Small intestine (tissue), 7 donors: ENCODE measurements at regions not wholly inside any gene's neighbourhood (a gene's known extent, or its start where the extent isn't known, plus 50 kb on each side); places are given as distances from the start of the nearest gene placed in this dataset.

ENCODE experiments used
- DNase-seq, 2 donors: peaks; one replicate each; pipeline versions ENCODE4 v3.0.0 to v3.0.0-alpha.2; 2013
- FAIRE-seq: peaks from 2 replicates; lab custom pipeline; 2012; peaks lifted over from hg19 to GRCh38; lab: Jason Lieb, UNC
- H3K27ac ChIP-seq, 3 donors: one replicate each; pipeline ENCODE4 v1.5.1; 2013; ENCODE audit warnings: low read length in 2 of 3, mild to moderate bottlenecking in 2 of 3, control low read depth in 1 of 3, inconsistent platforms in 1 of 3, low read depth in 1 of 3, moderate library complexity in 1 of 3
- H3K27me3 ChIP-seq, 3 donors: one replicate each; pipeline ENCODE4 v1.6.1; 2013; ENCODE audit warnings: low read length in 3 of 3, inconsistent platforms in 1 of 3; ENCODE audit not compliant: control insufficient read depth in 3 of 3, insufficient read depth in 3 of 3
- H3K36me3 ChIP-seq, 3 donors: one replicate each; pipeline ENCODE4 v1.6.1; 2013; ENCODE audit warnings: low read length in 3 of 3, inconsistent platforms in 1 of 3, low read depth in 1 of 3, mild to moderate bottlenecking in 1 of 3, moderate library complexity in 1 of 3; ENCODE audit not compliant: control insufficient read depth in 3 of 3, insufficient read depth in 2 of 3
- H3K4me1 ChIP-seq, 3 donors: one replicate each; pipeline ENCODE4 v1.6.1; 2013; ENCODE audit warnings: low read length in 2 of 3, inconsistent platforms in 1 of 3, low read depth in 1 of 3, mild to moderate bottlenecking in 1 of 3, moderate library complexity in 1 of 3; ENCODE audit not compliant: control insufficient read depth in 3 of 3, insufficient read depth in 2 of 3
- H3K4me3 ChIP-seq, 3 donors: one replicate each; pipeline ENCODE4 v1.5.1; 2013; ENCODE audit warnings: low read length in 3 of 3, control low read depth in 1 of 3, inconsistent platforms in 1 of 3, low read depth in 1 of 3, mild to moderate bottlenecking in 1 of 3, moderate library complexity in 1 of 3
- H3K9me3 ChIP-seq, 2 donors: one replicate each; pipeline ENCODE4 v1.6.1; 2013; ENCODE audit warnings: low read depth in 1 of 2, low read length in 1 of 2; ENCODE audit not compliant: control insufficient read depth in 2 of 2, insufficient read depth in 1 of 2
- WGBS, 3 donors: extraction: QIAGEN DNeasy Blood & Tissue Kit; methylation state at CpG; one replicate each; pipeline ENCODE4 v1.1.7; 2013; 5-methylcytosine and 5-hydroxymethylcytosine counted together
- donor health status: healthy with polysubstance abuse.
- donor health status: control.
- donor health status: control.
- donor health status: Bipolar disorder and iron deficiency.
- donor health status: healthy.

DNA sequence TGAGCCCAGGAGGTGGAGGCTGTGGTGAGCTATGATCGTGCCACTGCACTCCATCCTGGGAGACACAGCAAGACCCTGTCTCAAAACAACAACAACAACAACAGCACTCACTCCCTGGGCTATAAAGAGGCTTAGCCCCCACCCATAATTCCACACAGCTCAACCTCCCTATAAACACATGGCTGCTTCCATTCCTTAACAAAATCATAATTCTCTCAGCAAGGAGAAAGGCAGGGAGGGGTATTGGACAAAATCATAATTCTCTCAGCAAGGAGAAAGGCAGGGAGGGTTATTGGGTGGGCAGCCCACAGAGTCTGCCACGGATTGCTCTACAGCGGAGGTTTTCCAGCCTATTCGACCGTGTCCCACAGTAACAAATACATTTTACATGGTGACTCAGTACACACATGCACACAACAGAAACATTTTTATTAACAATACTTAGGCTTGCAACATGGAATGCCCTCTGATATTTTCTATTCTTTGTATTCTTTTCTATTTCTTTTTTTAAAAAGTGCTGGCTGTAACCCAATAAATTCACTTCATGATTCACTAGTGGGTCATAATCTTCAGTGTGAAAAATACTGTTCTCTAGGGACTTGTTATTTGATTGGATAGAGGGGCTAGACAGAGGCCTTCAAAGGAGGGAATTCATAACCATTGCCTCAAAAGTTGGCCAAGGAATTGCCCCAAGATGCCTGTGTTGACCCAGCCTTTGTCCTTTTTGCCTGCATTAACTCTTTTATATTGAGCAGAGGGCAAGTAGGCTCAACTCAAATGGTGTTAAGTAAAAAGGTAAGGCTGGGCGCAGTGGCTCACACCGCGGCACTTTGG is 50.6 kb upstream of the ZMYND8 start:
- Histone ChIP-seq H3K27me3 (no peaks in the 10 kb centered on the region), H3K27ac (no peak overlapping the region), H3K9me3 (no peaks in the 10 kb centered on the region), H3K4me1 (no peaks in the 10 kb centered on the region), H3K4me3 (no peak overlapping the region), H3K36me3 (no peaks in the 10 kb centered on the region)
- FAIRE-seq, result no peak
- DNase-seq, result no peak
- WGBS, 3 donors, result 89 to 93% (median 91%) methylated on average over 8 of the region's 8 CpGs

DNA sequence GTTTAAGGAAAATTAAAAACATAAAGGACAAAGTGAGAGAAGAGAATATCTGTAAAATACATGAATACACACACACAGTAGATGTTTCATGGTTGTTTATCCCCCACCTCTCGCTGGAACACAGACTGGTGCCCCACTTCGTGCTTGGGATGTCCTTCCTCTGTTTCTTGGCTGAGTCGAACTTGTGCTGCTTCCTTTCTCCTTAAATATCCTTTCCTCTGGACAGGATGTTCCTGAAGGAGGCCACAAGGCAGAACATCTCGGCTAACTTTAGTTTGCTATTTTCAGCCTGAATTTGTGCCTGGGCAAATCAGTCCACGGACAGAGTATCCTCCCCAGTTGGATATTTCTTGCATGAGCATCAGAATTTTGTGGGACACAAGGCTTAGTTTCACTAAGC is 54.7 kb upstream of the ZMYND8 start:
- 47 to 79% (median 76%) methylated on average over 5 of the region's 5 CpGs for WGBS, 3 donors
- no peak overlapping the region for H3K4me3 ChIP-seq
- H3K36me3 ChIP-seq, result no peaks in the 10 kb centered on the region
- FAIRE-seq (no peak), DNase-seq (no peak)
- H3K9me3 ChIP-seq, result no peaks in the 10 kb centered on the region
- no peaks in the 10 kb centered on the region for H3K4me1 ChIP-seq
- peak overlapping the region in 1 of 3 donors; percentile 8 for H3K27ac ChIP-seq
- H3K27me3 ChIP-seq, result no peaks in the 10 kb centered on the region

DNA sequence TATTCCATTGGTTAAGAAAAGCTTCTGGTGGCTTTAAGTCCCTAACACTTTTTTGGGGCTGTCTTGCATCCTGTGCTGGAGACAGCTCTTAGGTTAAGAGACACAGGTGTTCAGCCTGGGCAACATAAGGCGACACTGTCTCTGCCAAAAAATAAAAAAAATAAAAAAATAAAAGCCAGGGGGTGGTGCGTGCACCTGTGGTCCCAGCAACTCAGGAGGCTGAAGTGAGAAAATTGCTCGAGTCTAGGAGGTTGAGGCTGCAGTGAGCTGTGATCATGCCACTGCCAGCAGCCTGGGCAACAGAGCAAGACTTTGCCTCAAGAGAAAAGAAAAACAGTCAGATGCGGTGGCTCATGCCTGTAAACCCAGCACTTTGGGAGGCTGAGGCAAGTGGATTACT is 55.6 kb upstream of the ZMYND8 start:
- no peaks in the 10 kb centered on the region for H3K36me3 ChIP-seq
- H3K27ac ChIP-seq, result no peak overlapping the region
- H3K9me3 ChIP-seq, result peaks cover 0 to 1% of the 10 kb centered on the region in 2 donors
- 79 to 85% (median 84%) methylated on average over 4 of the region's 4 CpGs for WGBS, 3 donors
- no peaks in the 10 kb centered on the region for H3K27me3 ChIP-seq
- DNase-seq, result no peak
- no peak overlapping the region for H3K4me3 ChIP-seq
- no peaks in the 10 kb centered on the region for H3K4me1 ChIP-seq
- FAIRE-seq, result no peak

DNA sequence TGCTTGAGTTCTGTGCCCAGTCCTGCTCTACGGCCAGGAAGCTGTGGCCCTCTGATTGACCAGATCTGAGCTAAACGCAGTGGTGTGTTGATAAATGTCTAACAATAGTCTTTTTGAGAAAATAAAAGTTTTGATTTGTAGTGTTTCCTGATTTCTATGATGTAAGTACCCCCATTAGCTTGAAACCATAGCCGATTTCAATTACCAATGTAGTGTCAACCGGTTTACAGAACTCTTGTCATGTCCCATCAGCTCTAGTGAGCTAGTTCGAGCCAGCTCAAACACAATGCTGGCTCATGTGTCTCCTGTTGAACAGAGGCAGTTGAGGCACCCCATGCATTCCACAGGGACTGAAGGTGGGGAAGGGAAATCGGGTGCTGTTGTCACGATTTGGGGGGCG is 56.7 kb upstream of the ZMYND8 start:
- no peak for FAIRE-seq

DNA sequence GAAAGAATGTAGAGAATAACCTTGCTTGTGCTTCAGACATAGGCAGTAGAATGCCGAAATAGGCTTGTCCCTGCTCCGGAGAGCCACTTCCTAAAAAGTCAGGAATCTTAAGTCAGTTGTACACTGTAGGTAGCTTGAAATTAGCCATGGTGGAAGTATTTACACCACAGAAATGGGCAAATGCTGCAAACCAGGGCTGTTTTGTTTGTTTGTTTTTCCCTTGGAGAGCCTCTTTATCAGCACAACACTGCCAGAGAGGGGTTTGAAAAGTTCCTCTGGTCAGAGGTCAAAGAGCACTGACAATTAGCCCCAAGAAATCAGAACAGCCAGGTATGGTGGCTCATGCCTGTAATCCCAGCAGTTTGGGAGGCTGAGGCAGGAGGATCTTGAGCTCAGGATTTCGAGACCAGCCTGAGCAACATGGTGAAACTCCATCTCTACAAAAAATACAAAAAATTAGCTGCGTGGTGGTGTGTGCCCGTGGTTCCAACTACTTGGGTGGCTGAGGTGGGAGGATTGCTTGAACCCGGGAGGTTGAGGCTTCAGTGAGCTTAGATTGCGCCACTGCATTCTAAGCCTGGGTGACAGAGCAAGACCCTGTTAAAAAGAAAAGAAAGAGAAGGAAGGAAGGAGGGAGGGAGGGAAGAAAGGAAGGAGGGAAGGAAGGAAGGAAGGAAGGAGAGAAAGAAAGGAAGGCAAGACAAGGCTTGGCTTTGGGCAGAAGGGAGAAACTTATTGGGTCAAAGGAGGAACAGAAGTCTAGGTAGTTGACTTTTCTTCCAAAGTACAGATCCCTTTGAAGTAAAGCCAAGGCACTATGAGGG is 61.0 kb upstream of the ZMYND8 start:
- no peaks in the 10 kb centered on the region for H3K27me3 ChIP-seq
- WGBS, 3 donors, result 90 to 93% (median 93%) methylated on average over 7 of the region's 7 CpGs

More for the DNA sequence above, 56.7 kb upstream of the ZMYND8 start:
- peaks cover 0 to 4% of the 10 kb centered on the region in 2 donors for H3K9me3 ChIP-seq
- no peaks in the 10 kb centered on the region for H3K36me3 ChIP-seq
- 83 to 91% (median 88%) methylated on average over 8 of the region's 8 CpGs for WGBS, 3 donors
- peak overlapping the region in 1 of 3 donors; percentile 55 for H3K27ac ChIP-seq
- no peak for DNase-seq
- no peaks in the 10 kb centered on the region for H3K4me1 ChIP-seq
- no peaks in the 10 kb centered on the region for H3K27me3 ChIP-seq
- H3K4me3 ChIP-seq, result no peak overlapping the region

DNA sequence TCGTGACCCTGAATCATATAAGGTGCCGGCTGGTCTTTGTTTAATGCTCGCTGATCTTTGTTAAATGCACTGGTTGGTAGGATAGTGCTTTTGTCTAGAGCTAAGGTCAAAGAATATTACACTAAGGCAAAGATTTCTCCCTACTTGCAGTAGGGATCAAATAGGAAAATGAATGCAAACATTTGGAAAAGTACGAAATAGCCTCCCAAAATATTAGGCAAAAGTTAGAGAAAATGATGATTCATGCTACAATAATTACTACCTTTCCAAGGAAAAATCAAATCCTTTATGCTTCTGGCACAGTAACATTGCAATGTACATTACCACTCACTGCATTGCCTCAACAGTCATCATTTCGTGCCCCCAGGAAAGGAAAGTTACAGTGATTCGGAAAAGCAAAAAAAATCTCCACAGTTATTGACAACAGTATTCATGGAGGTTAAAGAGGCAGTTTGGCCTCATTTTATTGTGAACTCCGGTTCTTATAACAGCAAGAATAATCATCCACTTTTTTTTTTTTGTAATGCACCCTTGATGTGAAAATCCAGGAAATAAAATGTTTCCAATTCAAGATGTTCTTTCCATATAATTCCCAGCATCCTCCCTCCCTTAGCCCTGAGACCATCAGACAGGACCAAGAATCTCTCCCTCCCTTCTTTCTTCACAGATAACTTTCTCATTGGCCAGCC is 61.7 kb upstream of the ZMYND8 start:
- Histone ChIP-seq H3K4me3 (no peak overlapping the region), H3K4me1 (no peaks in the 10 kb centered on the region), H3K27me3 (no peaks in the 10 kb centered on the region), H3K27ac (no peak overlapping the region), H3K36me3 (no peaks in the 10 kb centered on the region), H3K9me3 (peaks cover 0 to 4% of the 10 kb centered on the region in 2 donors)
- DNase-seq (no peak), FAIRE-seq (no peak)
- 47 to 60% (median 55%) methylated on average over 7 of the region's 7 CpGs for WGBS, 3 donors

More for the DNA sequence above, 61.0 kb upstream of the ZMYND8 start:
- FAIRE-seq, result no peak
- no peaks in the 10 kb centered on the region for H3K36me3 ChIP-seq
- H3K4me1 ChIP-seq, result no peaks in the 10 kb centered on the region
- H3K9me3 ChIP-seq, result peaks cover 0 to 4% of the 10 kb centered on the region in 2 donors
- no peak for DNase-seq
- H3K4me3 ChIP-seq, result no peak overlapping the region
- no peak overlapping the region for H3K27ac ChIP-seq

DNA sequence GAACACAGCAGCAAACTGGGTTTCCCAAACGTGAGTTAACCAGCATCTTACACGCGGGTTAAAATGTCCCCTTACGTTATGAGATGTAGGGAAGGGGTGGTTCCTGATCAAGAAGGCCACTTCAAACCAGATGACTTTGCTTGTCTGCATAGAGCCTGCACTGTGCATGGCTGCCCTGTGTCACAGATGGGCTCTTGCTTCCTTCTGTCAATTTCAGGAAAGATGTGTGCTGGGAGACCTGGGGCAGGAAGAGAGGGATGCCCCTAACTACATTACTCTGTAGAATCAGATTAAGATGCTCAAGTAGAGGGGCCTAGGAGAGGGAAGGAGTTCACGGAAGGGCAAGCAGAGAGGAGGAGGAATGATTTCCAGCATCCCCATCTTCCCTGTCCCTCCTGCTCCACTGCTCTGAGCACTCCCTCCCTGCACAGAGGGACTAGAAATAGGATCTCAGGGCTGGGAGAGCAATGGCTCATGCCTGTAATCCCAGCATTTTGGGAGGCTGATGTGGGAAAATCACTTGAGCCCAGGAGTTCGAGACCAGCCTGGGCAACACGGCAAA is 63.5 kb upstream of the ZMYND8 start:
- 87 to 93% (median 92%) methylated on average over 7 of the region's 7 CpGs for WGBS, 3 donors

DNA sequence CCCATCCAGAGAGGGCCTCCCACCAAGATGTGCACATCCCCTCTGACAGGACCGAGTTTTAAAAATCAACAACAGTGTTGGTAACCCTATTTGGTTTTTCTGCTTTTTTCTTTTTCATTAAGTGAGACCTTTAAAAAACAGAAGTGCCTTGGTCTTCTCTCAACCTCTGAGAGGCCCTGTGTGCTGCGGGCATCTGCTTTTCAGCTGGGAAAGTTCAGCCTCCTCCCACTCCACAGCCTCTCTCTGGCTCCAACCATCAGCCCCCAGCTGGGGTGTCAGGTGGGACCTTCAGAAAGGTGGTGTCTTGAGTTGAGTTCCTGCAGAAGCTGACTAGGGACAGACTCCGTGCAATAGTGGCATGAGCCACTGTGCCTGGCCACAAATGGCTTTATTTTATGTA is 64.6 kb upstream of the ZMYND8 start:
- peaks cover 0 to 4% of the 10 kb centered on the region in 2 donors for H3K9me3 ChIP-seq

More for the DNA sequence above, 63.5 kb upstream of the ZMYND8 start:
- Histone ChIP-seq H3K27me3 (no peaks in the 10 kb centered on the region), H3K4me1 (no peaks in the 10 kb centered on the region), H3K4me3 (no peak overlapping the region), H3K36me3 (no peaks in the 10 kb centered on the region), H3K27ac (no peak overlapping the region), H3K9me3 (peaks cover 0 to 4% of the 10 kb centered on the region in 2 donors)
- FAIRE-seq, result no peak
- DNase-seq, result no peak

More for the DNA sequence above, 64.6 kb upstream of the ZMYND8 start:
- no peak overlapping the region for H3K27ac ChIP-seq
- DNase-seq (no peak), FAIRE-seq (no peak)
- WGBS, 3 donors, result 79 to 91% (median 82%) methylated on average over 3 of the region's 3 CpGs
- no peaks in the 10 kb centered on the region for H3K36me3 ChIP-seq
- no peak overlapping the region for H3K4me3 ChIP-seq
- no peaks in the 10 kb centered on the region for H3K27me3 ChIP-seq
- H3K4me1 ChIP-seq, result no peaks in the 10 kb centered on the region
